Ascending aorta (tissue), 2 donors: ENCODE measurements at regions not wholly inside any gene's neighbourhood (a gene's known extent, or its start where the extent isn't known, plus 50 kb on each side); places are given as distances from the start of the nearest gene placed in this dataset.

ENCODE experiments used
- DNase-seq, 2 donors: peaks; one replicate each; pipeline ENCODE4 v3.0.0-alpha.2; 2019; ENCODE audit warnings: low spot score in 2 of 2
- H3K27ac ChIP-seq, 2 donors: fragments of 200-600 bp; sonication (generic); one replicate each; pipeline ENCODE4 v1.5.1; 2016 to 2017; ENCODE audit warnings: mild to moderate bottlenecking in 1 of 2
- H3K27me3 ChIP-seq: fragments of 200-600 bp; sonication (generic); one replicate; pipeline ENCODE4 v1.5.1; 2017
- H3K36me3 ChIP-seq, 2 donors: fragments of 200-600 bp; sonication (generic); one replicate each; pipeline ENCODE4 v1.5.1; 2016
- H3K4me1 ChIP-seq, 2 donors: fragments of 200-600 bp; sonication (generic); one replicate each; pipeline ENCODE4 v1.5.1; 2016 to 2017; ENCODE audit warnings: mild to moderate bottlenecking in 1 of 2
- H3K4me3 ChIP-seq, 2 donors: fragments of 200-600 bp; sonication (generic); one replicate each; pipeline ENCODE4 v1.5.1; 2016 to 2017; ENCODE audit warnings: mild to moderate bottlenecking in 1 of 2
- H3K9me3 ChIP-seq, 2 donors: fragments of 200-600 bp; sonication (generic); one replicate each; pipeline ENCODE4 v1.5.1; 2016
- CTCF ChIP-seq, 3 experiments: fragments of 200-600 bp in 2 of 3; fragments of 450-650 bp in 1 of 3; sonication (generic) in 2 of 3; IDR thresholded peaks; one replicate each; pipeline ENCODE4 v1.5.1; 2016 to 2019; ENCODE audit warnings: antibody characterized with exemption in 3 of 3, mild to moderate bottlenecking in 1 of 3, moderate library complexity in 1 of 3
- intact Hi-C: fragments of 100-400 bp; cut with DNase I; formaldehyde crosslinking; loops from one replicate; pipeline ENCODE4 v1.15.1; 2023

- intact Hi-C loops, result no loop called here
- H3K27me3 ChIP-seq, result no peaks in the 10 kb centered on the region
- peaks cover 2 to 10% of the 10 kb centered on the region in 2 donors for H3K4me1 ChIP-seq
- TF ChIP-seq CTCF (IDR thresholded peaks at IDR 0.05), result no peak
- no peak overlapping the region for H3K27ac ChIP-seq
- H3K9me3 ChIP-seq, result no peaks in the 10 kb centered on the region
- H3K36me3 ChIP-seq, result peaks cover 12 to 38% of the 10 kb centered on the region in 2 donors
- no peak overlapping the region for H3K4me3 ChIP-seq
- peak in 1 of 2 donors; percentile 13 for DNase-seq
These were observed 58.5 kb downstream of the ARHGAP35 start for GRCh38 chr19:46919324-46919723.

- no peaks in the 10 kb centered on the region for H3K9me3 ChIP-seq
- H3K27me3 ChIP-seq, result no peaks in the 10 kb centered on the region
- no peak for TF ChIP-seq CTCF (IDR thresholded peaks at IDR 0.05)
- no peak overlapping the region for H3K27ac ChIP-seq
- peaks cover 13 to 14% of the 10 kb centered on the region in 2 donors for H3K4me1 ChIP-seq
- intact Hi-C loops, result no loop called here
- H3K4me3 ChIP-seq, result no peak overlapping the region
- peak in 1 of 2 donors; percentile 37 for DNase-seq
- peaks cover 12 to 38% of the 10 kb centered on the region in 2 donors for H3K36me3 ChIP-seq
These were observed 59.6 kb downstream of the ARHGAP35 start for GRCh38 chr19:46920362-46920761.

- peak in 1 of 2 donors; percentile 3 for DNase-seq
- Histone ChIP-seq H3K4me1 (peaks cover 14 to 21% of the 10 kb centered on the region in 2 donors), H3K4me3 (no peak overlapping the region), H3K27ac (no peak overlapping the region), H3K9me3 (no peaks in the 10 kb centered on the region), H3K27me3 (no peaks in the 10 kb centered on the region), H3K36me3 (peaks cover 12 to 38% of the 10 kb centered on the region in 2 donors)
- intact Hi-C loops, result no loop called here
- no peak for TF ChIP-seq CTCF (IDR thresholded peaks at IDR 0.05)
These were observed 60.3 kb downstream of the ARHGAP35 start for GRCh38 chr19:46921071-46921470.

- intact Hi-C loops, result no loop called here
- Histone ChIP-seq H3K4me1 (peaks cover 14 to 35% of the 10 kb centered on the region in 2 donors), H3K27ac (no peak overlapping the region), H3K4me3 (no peak overlapping the region), H3K27me3 (no peaks in the 10 kb centered on the region), H3K36me3 (peaks cover 12 to 38% of the 10 kb centered on the region in 2 donors), H3K9me3 (no peaks in the 10 kb centered on the region)
- no peak for DNase-seq
- TF ChIP-seq CTCF (IDR thresholded peaks at IDR 0.05), result no peak
These were observed 61.7 kb downstream of the ARHGAP35 start for GRCh38 chr19:46922465-46922864.

- no peaks in the 10 kb centered on the region for H3K27me3 ChIP-seq
- H3K4me1 ChIP-seq, result peaks cover 19 to 49% of the 10 kb centered on the region in 2 donors
- H3K27ac ChIP-seq, result peak overlapping the region; percentile 42 to 60
- no peak overlapping the region for H3K4me3 ChIP-seq
- intact Hi-C loops, result loop anchor here (5.0 kb wide), 2 partner anchors 57 to 63 kb away; partner anchors contain the start of gene ARHGAP35
- DNase-seq, result peak in 1 of 2 donors; percentile 63
- peaks cover 3 to 24% of the 10 kb centered on the region in 2 donors for H3K36me3 ChIP-seq
- no peaks in the 10 kb centered on the region for H3K9me3 ChIP-seq
- no peak for TF ChIP-seq CTCF (IDR thresholded peaks at IDR 0.05)
These were observed 64.2 kb downstream of the ARHGAP35 start for GRCh38 chr19:46924874-46925547.
